ENCODE measurements at regions not wholly inside any gene's neighbourhood (a gene's known extent, or its start where the extent isn't known, plus 50 kb on each side); places are given as distances from the start of the nearest gene placed in this dataset.

- TF ChIP-seq CTCF (conservative IDR thresholded peaks at IDR 0.05; ENCODE audit: low read depth in 2 of 2): no peak
- TF ChIP-seq EZH2 (IDR thresholded peaks at IDR 0.05; ENCODE audit: low read depth, unreplicated experiment): no peak
- TF ChIP-seq POLR2AphosphoS5 (IDR thresholded peaks at IDR 0.05; ENCODE audit: low read depth): no peak
- TF ChIP-seq EZH2phosphoT487 (IDR thresholded peaks at IDR 0.05; ENCODE audit: unreplicated experiment): no peak
Measured at GRCh38 chr16:8391257-8391656, 199.1 kb downstream of the TMEM114 start.

All from GM23338 (cell line).